CD8-positive, alpha-beta memory T cell (primary cell): ENCODE measurements at regions not wholly inside any gene's neighbourhood (a gene's known extent, or its start where the extent isn't known, plus 50 kb on each side); places are given as distances from the start of the nearest gene placed in this dataset.

Source experiments
- CTCF ChIA-PET: fragments of 350-600 bp; sonication (Branson Sonifier 250); formaldehyde crosslinking; loops from one replicate; lab custom pipeline; 2021; ENCODE audit warnings: antibody characterized with exemption; lab: Charles Lee
- POLR2A ChIA-PET: fragments of 350-600 bp; sonication (Branson Sonifier 250); formaldehyde crosslinking; loops from one replicate; lab custom pipeline; 2021; ENCODE audit warnings: antibody characterized with exemption; lab: Charles Lee
- DNase-seq, 5 donors: peaks; one replicate each; pipeline versions ENCODE4 v3.0.0 to v3.0.0-alpha.2; 2020 to 2022; ENCODE audit warnings: mixed read lengths in 1 of 5
- H3K27ac ChIP-seq: one replicate; pipeline ENCODE4 v1.7.0; 2013; ENCODE audit warnings: low read depth, mild to moderate bottlenecking, low read length, moderate library complexity
- H3K27me3 ChIP-seq: 2 replicates; pipeline ENCODE4 v1.7.0; 2013; ENCODE audit warnings: low read length, mild to moderate bottlenecking; ENCODE audit not compliant: insufficient read depth, poor library complexity, severe bottlenecking
- H3K36me3 ChIP-seq: 2 replicates; pipeline ENCODE4 v1.7.0; 2013; ENCODE audit warnings: mild to moderate bottlenecking, low read length, moderate library complexity; ENCODE audit not compliant: insufficient read depth
- H3K4me1 ChIP-seq: 2 replicates; pipeline ENCODE4 v1.7.0; 2013; ENCODE audit warnings: mild to moderate bottlenecking, low read length, moderate library complexity; ENCODE audit not compliant: insufficient read depth
- H3K4me3 ChIP-seq: 2 replicates; pipeline ENCODE4 v1.7.0; 2013; ENCODE audit warnings: mild to moderate bottlenecking, low read length
- H3K9me3 ChIP-seq: 2 replicates; pipeline ENCODE4 v1.7.0; 2013; ENCODE audit warnings: mild to moderate bottlenecking, low read length
- H3K27ac Mint-ChIP-seq, 8 donors: one replicate each; pipeline ENCODE4 v1.8.0; 2020 to 2021; ENCODE audit warnings: mixed read lengths in 8 of 8, mild to moderate bottlenecking in 6 of 8, inconsistent platforms in 3 of 8, moderate library complexity in 3 of 8
- H3K27me3 Mint-ChIP-seq, 2 donors: one replicate each; pipeline ENCODE4 v1.8.0; 2020 to 2021; ENCODE audit warnings: mixed read lengths in 2 of 2, mild to moderate bottlenecking in 1 of 2, moderate library complexity in 1 of 2
- H3K36me3 Mint-ChIP-seq, 3 donors: one replicate each; pipeline ENCODE4 v1.8.0; 2020 to 2021; ENCODE audit warnings: mixed read lengths in 3 of 3, inconsistent platforms in 1 of 3, mild to moderate bottlenecking in 1 of 3
- H3K4me1 Mint-ChIP-seq, 3 donors: one replicate each; pipeline ENCODE4 v1.8.0; 2020 to 2021; ENCODE audit warnings: mixed read lengths in 3 of 3, inconsistent platforms in 1 of 3, mild to moderate bottlenecking in 1 of 3
- H3K4me3 Mint-ChIP-seq, 7 donors: one replicate each; pipeline ENCODE4 v1.8.0; 2020 to 2021; ENCODE audit warnings: mixed read lengths in 7 of 7, mild to moderate bottlenecking in 6 of 7, moderate library complexity in 4 of 7, inconsistent platforms in 2 of 7
- H3K9me3 Mint-ChIP-seq, 5 donors: one replicate each; pipeline ENCODE4 v1.8.0; 2020 to 2022; ENCODE audit warnings: mixed read lengths in 5 of 5, mild to moderate bottlenecking in 3 of 5, moderate library complexity in 2 of 5, inconsistent platforms in 1 of 5

- H3K36me3 Mint-ChIP-seq = no peaks in the 10 kb centered on the region
- no peaks in the 10 kb centered on the region for H3K4me1 ChIP-seq
- no peaks in the 10 kb centered on the region for H3K9me3 Mint-ChIP-seq
- H3K27ac Mint-ChIP-seq = no peak overlapping the region
- H3K36me3 ChIP-seq = no peaks in the 10 kb centered on the region
- H3K4me3 ChIP-seq = no peak overlapping the region
- ChIA-PET CTCF (no interaction called here), POLR2A (no interaction called here)
- H3K27me3 ChIP-seq = no peaks in the 10 kb centered on the region
- no peaks in the 10 kb centered on the region for H3K9me3 ChIP-seq
- no peaks in the 10 kb centered on the region for H3K4me1 Mint-ChIP-seq
- H3K27ac ChIP-seq = no peak overlapping the region
- DNase-seq = no peak
- peaks cover 5 to 16% of the 10 kb centered on the region in 2 donors for H3K27me3 Mint-ChIP-seq
- no peak overlapping the region for H3K4me3 Mint-ChIP-seq
Measured at GRCh38 chr9:99385215-99385614, 163.1 kb downstream of the SEC61B start.

- Histone ChIP-seq H3K4me1 (no peaks in the 10 kb centered on the region), H3K36me3 (no peaks in the 10 kb centered on the region), H3K27ac (no peak overlapping the region), H3K9me3 (no peaks in the 10 kb centered on the region), H3K4me3 (no peak overlapping the region), H3K27me3 (no peaks in the 10 kb centered on the region)
- Mint-ChIP-seq H3K27me3 (peaks cover 5 to 11% of the 10 kb centered on the region in 2 donors), H3K36me3 (no peaks in the 10 kb centered on the region), H3K4me3 (no peak overlapping the region), H3K9me3 (no peaks in the 10 kb centered on the region), H3K4me1 (no peaks in the 10 kb centered on the region), H3K27ac (no peak overlapping the region)
- ChIA-PET POLR2A (no interaction called here), CTCF (no interaction called here)
- DNase-seq = no peak
Measured at GRCh38 chr9:99385814-99386279, 163.8 kb downstream of the SEC61B start.

GRCh38 chr9:99387431-99387830, 165.3 kb downstream of the SEC61B start:
- Mint-ChIP-seq H3K9me3 (no peaks in the 10 kb centered on the region), H3K4me3 (no peak overlapping the region), H3K4me1 (no peaks in the 10 kb centered on the region), H3K27ac (no peak overlapping the region), H3K36me3 (no peaks in the 10 kb centered on the region), H3K27me3 (peaks cover 3 to 11% of the 10 kb centered on the region in 2 donors)
- ChIA-PET CTCF (no interaction called here), POLR2A (no interaction called here)
- Histone ChIP-seq H3K27me3 (no peaks in the 10 kb centered on the region), H3K4me3 (no peak overlapping the region), H3K4me1 (no peaks in the 10 kb centered on the region), H3K27ac (no peak overlapping the region), H3K36me3 (no peaks in the 10 kb centered on the region), H3K9me3 (no peaks in the 10 kb centered on the region)
- DNase-seq = no peak

- no peak overlapping the region for H3K4me3 ChIP-seq
- POLR2A ChIA-PET = no interaction called here
- no peaks in the 10 kb centered on the region for H3K4me1 ChIP-seq
- no peak for DNase-seq
- H3K4me1 Mint-ChIP-seq = no peaks in the 10 kb centered on the region
- CTCF ChIA-PET = no interaction called here
- no peak overlapping the region for H3K27ac ChIP-seq
- no peak overlapping the region for H3K4me3 Mint-ChIP-seq
- H3K9me3 ChIP-seq = no peaks in the 10 kb centered on the region
- H3K27ac Mint-ChIP-seq = no peak overlapping the region
- H3K36me3 ChIP-seq = no peaks in the 10 kb centered on the region
- H3K9me3 Mint-ChIP-seq = no peaks in the 10 kb centered on the region
- no peaks in the 10 kb centered on the region for H3K36me3 Mint-ChIP-seq
- H3K27me3 Mint-ChIP-seq = peaks cover 0 to 6% of the 10 kb centered on the region in 2 donors
- no peaks in the 10 kb centered on the region for H3K27me3 ChIP-seq
Measured at GRCh38 chr9:99389087-99390033, 167.3 kb downstream of the SEC61B start.

GRCh38 chr9:99391937-99392594, 170.0 kb downstream of the SEC61B start:
- no peak overlapping the region for H3K4me3 ChIP-seq
- Mint-ChIP-seq H3K27ac (no peak overlapping the region), H3K4me3 (no peak overlapping the region), H3K27me3 (peaks cover 0 to 1% of the 10 kb centered on the region in 2 donors), H3K36me3 (no peaks in the 10 kb centered on the region), H3K9me3 (no peaks in the 10 kb centered on the region), H3K4me1 (no peaks in the 10 kb centered on the region)
- ChIA-PET POLR2A (no interaction called here), CTCF (no interaction called here)
- no peaks in the 10 kb centered on the region for H3K4me1 ChIP-seq
- H3K27me3 ChIP-seq = no peaks in the 10 kb centered on the region
- no peaks in the 10 kb centered on the region for H3K9me3 ChIP-seq
- H3K27ac ChIP-seq = no peak overlapping the region
- no peak for DNase-seq
- H3K36me3 ChIP-seq = no peaks in the 10 kb centered on the region

GRCh38 chr9:99392986-99393385, 170.9 kb downstream of the SEC61B start:
- no peaks in the 10 kb centered on the region for H3K36me3 Mint-ChIP-seq
- H3K9me3 Mint-ChIP-seq = no peaks in the 10 kb centered on the region
- ChIA-PET POLR2A (no interaction called here), CTCF (no interaction called here)
- H3K4me3 Mint-ChIP-seq = no peak overlapping the region
- peaks cover 0 to 1% of the 10 kb centered on the region in 2 donors for H3K27me3 Mint-ChIP-seq
- DNase-seq = no peak
- no peak overlapping the region for H3K4me3 ChIP-seq
- H3K9me3 ChIP-seq = no peaks in the 10 kb centered on the region
- H3K27ac ChIP-seq = no peak overlapping the region
- no peak overlapping the region for H3K27ac Mint-ChIP-seq
- no peaks in the 10 kb centered on the region for H3K4me1 ChIP-seq
- no peaks in the 10 kb centered on the region for H3K36me3 ChIP-seq
- H3K27me3 ChIP-seq = no peaks in the 10 kb centered on the region
- H3K4me1 Mint-ChIP-seq = no peaks in the 10 kb centered on the region

- no peaks in the 10 kb centered on the region for H3K36me3 Mint-ChIP-seq
- H3K4me3 Mint-ChIP-seq = no peak overlapping the region
- H3K9me3 Mint-ChIP-seq = no peaks in the 10 kb centered on the region
- no peaks in the 10 kb centered on the region for H3K27me3 ChIP-seq
- H3K27me3 Mint-ChIP-seq = peaks cover 0 to 1% of the 10 kb centered on the region in 2 donors
- POLR2A ChIA-PET = no interaction called here
- no peak for DNase-seq
- H3K27ac ChIP-seq = no peak overlapping the region
- H3K9me3 ChIP-seq = no peaks in the 10 kb centered on the region
- no peak overlapping the region for H3K27ac Mint-ChIP-seq
- no peak overlapping the region for H3K4me3 ChIP-seq
- no peaks in the 10 kb centered on the region for H3K36me3 ChIP-seq
- H3K4me1 ChIP-seq = no peaks in the 10 kb centered on the region
- CTCF ChIA-PET = no interaction called here
- H3K4me1 Mint-ChIP-seq = no peaks in the 10 kb centered on the region
Measured at GRCh38 chr9:99393993-99394392, 171.9 kb downstream of the SEC61B start.

GRCh38 chr9:99398241-99398640, 176.2 kb downstream of the SEC61B start:
- ChIA-PET CTCF (no interaction called here), POLR2A (no interaction called here)
- Histone ChIP-seq H3K4me1 (no peaks in the 10 kb centered on the region), H3K36me3 (no peaks in the 10 kb centered on the region), H3K4me3 (no peak overlapping the region), H3K9me3 (no peaks in the 10 kb centered on the region), H3K27ac (no peak overlapping the region), H3K27me3 (no peaks in the 10 kb centered on the region)
- Mint-ChIP-seq H3K4me3 (no peak overlapping the region), H3K27ac (no peak overlapping the region), H3K36me3 (no peaks in the 10 kb centered on the region), H3K9me3 (no peaks in the 10 kb centered on the region), H3K27me3 (peaks cover 3 to 14% of the 10 kb centered on the region in 2 donors), H3K4me1 (no peaks in the 10 kb centered on the region)
- no peak for DNase-seq
